GM20431 (cell line): ENCODE measurements at regions not wholly inside any gene's neighbourhood (a gene's known extent, or its start where the extent isn't known, plus 50 kb on each side); places are given as distances from the start of the nearest gene placed in this dataset.

Experiments
- in situ Hi-C: fragments of 300-500 bp; cut with MseI, MboI; formaldehyde crosslinking; loops from one replicate; pipeline ENCODE4 v1.15.0; 2020; ENCODE audit warnings: low sequenced_read_pairs; ENCODE audit not compliant: unreplicated experiment

- in situ Hi-C loops = no loop called here
Measured at GRCh38 chr3:31002730-31003129, 108.3 kb upstream of the GADL1 start.

DNA sequence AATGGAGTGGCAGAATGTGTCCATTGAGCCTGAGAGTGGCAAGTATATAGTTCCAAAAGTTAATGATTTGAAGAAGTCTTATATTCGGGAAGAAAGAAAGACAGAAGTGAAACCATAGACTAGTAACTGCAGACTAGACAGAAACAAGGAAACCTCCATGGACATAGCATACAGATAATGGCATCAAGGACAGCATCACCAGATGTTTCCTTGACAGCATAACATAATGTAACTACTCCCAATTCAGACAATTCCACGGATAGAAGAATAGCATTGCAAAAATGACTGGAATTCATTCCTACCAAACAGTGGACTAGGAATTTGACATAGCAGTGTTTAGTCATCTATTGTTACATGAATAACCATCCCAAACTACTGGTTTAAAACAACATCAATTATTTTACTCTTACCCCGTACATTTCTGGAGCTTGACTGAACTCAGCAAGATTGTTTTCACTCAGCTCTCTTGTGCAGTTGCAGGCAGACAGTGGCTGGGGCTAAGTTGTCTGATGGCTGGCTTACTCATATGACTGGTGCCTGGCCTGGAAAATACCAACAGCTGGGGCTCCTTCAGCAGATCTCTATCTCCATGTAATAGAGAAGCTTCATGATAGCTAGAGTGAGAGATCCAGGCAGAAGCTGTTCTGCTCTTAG lies 109.7 kb upstream of the GADL1 start:
- in situ Hi-C loops = no loop called here

GRCh38 chr3:31008994-31009393 lies 114.5 kb upstream of the GADL1 start:
- in situ Hi-C loops = no loop called here

DNA sequence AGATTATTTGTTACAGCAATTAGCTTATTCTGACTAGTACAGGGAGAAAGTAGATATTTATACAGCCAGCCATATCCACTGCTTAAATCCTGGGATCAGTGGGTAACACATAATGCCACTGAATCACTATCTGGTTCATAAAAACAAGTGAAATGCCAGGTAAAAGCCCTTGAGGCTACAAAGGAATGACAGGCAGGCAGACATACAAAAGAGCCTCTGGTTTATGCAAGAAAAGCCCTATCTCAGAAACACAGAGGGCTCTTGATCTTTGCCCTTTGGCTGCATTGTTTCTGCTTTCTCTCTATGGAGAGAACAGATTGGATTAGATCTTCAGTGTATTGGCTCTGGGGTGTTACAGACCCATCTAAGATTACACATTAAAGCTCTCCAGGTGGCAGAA lies 115.4 kb upstream of the GADL1 start:
- in situ Hi-C loops = no loop called here

- in situ Hi-C loops = no loop called here
Measured at GRCh38 chr3:31010491-31010890, 116.0 kb upstream of the GADL1 start.

GRCh38 chr3:31011380-31011779 lies 116.9 kb upstream of the GADL1 start:
- in situ Hi-C loops = no loop called here

DNA sequence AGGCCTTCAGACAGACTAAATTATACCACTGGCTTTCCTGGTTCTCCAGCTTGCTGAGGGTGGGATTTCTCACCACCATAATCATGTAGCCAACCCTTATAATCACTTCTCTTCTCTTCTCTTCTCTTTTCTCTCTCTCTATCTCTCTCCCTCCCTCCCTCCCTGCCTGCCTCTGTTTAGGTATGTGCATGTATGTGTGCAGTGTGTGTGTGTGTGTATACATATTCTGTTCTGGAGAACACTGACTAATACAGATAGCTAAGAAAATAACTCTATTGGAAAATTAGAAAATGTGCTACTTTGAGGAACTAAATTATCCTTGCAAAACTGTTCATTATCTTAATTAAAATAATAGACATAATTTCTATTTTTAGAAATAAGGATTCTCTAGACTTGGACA lies 118.6 kb upstream of the GADL1 start:
- in situ Hi-C loops = no loop called here

DNA sequence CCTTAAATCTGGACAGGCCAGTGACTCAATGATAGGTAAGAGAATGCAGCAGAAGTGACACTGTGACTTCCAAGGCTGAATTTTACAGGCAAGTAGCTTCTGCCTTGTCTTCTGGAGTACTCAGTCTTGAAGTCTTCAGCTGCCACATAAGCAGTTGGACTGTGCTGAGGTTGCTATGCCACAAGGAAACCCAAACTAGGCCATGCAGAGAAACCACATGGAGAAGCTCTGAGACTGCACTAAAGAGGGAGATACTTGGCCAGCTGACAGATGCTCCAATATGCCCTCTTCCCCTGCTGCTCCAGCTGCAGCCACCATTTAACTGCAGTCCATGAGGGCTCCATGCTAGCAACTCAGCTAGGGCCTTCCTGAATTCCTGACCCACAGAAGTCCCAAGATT lies 119.4 kb upstream of the GADL1 start:
- in situ Hi-C loops = no loop called here

DNA sequence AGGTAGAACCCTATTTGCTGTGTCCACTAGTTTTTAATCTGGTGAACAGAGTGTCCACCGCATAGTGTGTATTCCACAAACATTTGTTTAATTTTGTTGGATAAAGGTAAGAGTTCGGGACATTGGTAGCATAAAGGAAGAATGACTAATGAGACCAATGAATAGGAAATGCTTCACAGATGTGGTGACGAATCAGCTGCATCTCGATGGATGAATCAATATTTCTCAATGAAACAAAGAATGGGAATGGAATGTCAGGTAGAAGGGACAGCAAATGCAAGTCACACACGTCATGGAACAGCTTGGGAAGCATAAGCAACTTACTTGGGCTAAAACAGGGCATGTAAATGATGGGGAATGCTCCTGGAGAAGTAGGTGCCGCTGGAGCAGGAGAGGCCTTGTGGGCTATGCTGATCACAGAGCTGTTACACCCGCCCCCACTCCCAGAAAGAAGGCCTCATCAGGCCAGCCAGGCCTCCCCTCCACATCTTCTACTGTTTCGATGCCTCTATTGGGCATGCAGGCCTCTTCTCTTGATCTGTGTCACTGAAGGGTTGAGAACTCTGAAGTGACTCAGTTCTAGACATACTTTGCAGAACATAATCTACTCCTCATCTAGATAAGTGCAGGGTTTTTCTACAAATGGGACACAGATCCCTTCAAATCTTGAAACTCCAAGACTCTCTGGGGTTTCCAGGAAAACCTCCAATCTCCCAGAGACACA lies 120.0 kb upstream of the GADL1 start:
- in situ Hi-C loops = no loop called here

GRCh38 chr3:31016196-31016595 lies 121.7 kb upstream of the GADL1 start:
- in situ Hi-C loops = no loop called here

DNA sequence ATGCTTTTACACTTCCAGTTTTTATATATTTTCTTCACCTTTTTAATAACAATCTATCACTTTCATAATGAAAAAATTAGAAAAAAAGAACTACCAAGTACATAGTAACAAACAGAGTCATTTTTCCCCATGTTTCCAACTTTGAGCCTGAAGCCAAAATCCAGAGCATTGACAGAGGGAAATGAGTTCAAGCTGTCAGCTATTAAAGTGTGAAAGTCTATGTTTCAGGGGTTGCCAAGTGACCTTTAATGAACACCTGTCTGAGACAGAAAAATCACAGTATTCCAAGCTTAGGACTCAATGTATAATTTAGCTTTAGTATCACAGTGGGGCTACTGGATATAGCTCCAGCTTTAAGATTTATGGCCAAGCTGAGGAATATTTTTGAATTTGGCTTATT lies 128.3 kb upstream of the GADL1 start:
- in situ Hi-C loops = no loop called here

DNA sequence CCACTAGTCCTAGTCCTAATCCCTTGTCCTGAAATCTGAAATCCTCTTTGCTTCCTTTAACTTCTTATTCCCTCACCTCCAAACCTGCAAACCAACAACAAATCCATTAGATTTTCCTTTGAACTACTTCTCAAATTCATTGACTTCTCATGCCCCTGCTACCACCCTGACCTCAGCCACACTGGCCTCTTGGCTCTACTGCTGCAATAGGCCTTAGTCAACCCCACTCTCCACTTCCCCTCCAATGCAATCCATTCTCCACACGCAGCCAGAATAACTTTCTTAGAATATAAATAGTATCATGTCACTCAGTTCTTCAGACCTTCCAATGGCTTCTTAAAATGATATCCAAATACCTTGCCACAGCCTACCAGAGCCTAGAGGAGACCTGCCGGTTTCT lies 131.1 kb upstream of the GADL1 start:
- in situ Hi-C loops = no loop called here

DNA sequence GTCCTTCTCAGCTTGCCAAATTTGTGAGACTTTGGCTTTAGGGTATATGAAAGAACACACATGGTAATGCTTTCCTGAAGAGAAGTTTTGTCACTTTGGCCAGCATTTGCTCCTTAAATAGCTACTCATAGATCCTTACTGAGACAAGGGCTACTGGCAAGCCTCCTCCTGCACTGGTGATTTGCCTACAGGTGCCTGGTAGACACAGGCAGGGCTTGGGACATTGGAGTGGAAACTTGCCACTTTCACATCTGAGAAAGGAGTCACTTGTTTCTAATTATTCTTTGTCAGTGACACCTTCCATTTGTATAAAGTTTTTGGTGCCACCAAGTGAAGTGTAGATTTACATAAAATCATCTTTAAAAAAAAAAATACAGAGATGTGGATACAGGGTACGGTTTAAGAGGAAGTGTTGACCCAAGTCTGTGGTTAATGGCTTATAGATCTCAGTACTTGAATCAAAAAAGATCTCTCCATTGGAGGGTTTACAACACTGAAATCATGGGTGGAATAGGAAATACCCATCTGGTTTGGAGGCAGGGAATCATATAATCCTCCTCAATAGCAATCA lies 132.8 kb upstream of the GADL1 start:
- in situ Hi-C loops = no loop called here

GRCh38 chr3:31027914-31028313 lies 133.5 kb upstream of the GADL1 start:
- in situ Hi-C loops = no loop called here

DNA sequence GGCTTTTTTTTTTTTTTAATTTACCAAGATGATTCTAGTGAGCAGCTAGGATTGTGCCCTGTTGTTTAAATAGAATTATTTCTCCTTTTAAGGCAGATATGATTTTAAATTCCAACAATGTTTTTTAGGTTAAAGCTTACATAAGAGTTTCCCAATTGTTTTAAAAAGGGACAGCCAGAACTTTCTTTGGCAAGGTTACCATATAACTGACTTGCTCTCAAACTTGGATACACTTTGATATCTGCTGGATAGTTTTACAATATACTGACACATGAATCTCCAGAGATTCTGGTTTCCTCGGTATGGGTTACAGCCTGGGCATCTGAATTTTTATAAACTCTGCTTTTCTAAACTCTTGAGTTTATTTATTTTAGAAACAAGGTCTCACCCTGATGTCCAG lies 134.3 kb upstream of the GADL1 start:
- in situ Hi-C loops = no loop called here

DNA sequence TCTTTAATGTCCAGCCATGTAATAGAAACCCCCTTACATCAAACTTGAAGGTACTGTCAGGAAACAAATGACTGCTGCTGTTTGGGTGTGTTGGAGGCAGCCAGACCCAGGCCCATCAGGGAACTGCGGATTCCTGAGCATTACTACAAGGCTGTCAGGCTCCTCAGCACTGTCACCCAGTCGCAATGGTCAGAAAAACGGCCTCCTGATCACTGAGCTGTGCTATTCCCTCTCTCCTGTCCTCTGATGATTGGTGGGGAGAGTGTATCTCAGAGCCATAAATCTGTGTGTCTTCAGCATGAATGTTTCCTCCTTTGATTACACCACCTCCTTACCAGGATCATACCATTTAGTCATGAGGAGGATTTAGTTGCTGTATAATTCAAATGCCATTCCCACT lies 135.2 kb upstream of the GADL1 start:
- in situ Hi-C loops = no loop called here

DNA sequence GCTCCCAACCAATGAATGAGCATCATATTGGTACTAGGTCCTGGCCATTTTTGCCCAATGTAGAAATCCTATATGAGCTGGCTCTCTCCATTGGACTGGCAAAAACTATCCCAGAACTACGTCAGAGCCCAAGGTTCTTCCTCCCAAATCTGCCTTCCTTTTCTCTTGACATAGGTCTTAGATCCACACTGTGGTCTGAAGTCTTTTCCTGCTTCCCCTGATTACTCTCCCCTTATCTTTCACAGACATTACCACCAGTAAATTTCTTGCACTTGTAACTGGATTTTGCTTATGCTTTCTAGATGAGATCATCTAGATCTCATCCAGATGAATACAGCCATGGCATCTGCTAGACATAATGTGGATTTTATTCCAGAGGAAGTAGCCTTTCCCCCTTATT lies 141.2 kb upstream of the GADL1 start:
- in situ Hi-C loops = no loop called here

DNA sequence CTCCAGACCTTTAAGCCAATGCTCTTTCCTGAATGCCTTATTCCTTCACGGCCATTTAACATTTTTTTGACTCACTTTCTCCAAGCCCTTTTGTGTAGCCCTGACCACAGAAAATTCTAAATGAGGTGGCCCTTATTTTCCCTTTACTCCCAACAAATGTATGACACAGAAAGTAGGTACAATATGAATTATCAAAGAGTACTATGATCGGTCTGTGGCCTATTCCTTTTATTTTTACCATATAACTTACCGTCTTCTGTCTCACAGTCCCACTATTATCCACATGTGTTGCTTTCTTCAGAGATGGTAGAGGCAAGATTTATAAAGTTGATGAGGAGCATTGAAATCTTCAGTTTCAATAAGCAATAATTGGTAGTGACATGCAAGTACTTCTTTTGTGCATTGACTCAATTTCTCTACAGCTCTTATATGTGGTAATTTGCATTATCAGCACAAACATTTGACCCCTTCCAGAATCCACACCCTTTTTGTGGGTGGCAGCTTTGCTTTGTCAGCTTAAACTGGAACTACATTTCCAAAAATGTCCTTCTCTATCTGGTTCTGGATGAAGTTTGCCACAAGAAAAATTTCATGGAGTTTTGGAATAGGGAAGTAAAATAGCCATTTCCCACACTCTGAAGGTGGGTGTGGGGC lies 143.8 kb upstream of the GADL1 start:
- in situ Hi-C loops = no loop called here

GRCh38 chr3:31039145-31039544 lies 144.7 kb upstream of the GADL1 start:
- in situ Hi-C loops = no loop called here

- in situ Hi-C loops = no loop called here
Measured at GRCh38 chr3:31041161-31041978, 146.9 kb upstream of the GADL1 start.
